Hepatocyte (in vitro differentiated cells): ENCODE measurements at regions not wholly inside any gene's neighbourhood (a gene's known extent, or its start where the extent isn't known, plus 50 kb on each side); places are given as distances from the start of the nearest gene placed in this dataset.

ENCODE experiments used
- DNase-seq: peaks from one replicate; pipeline ENCODE4 v3.0.0-alpha.2; 2016; ENCODE audit warnings: low spot score
- H2AFZ ChIP-seq: fragments of 200-600 bp; sonication (generic); 2 replicates; pipeline ENCODE4 v1.6.0; 2016; ENCODE audit warnings: antibody characterized with exemption, mild to moderate bottlenecking
- H3K27ac ChIP-seq: fragments of 200-600 bp; sonication (generic); 2 replicates; pipeline ENCODE4 v1.5.1; 2016; ENCODE audit warnings: mild to moderate bottlenecking
- H3K27me3 ChIP-seq: fragments of 200-600 bp; sonication (generic); 2 replicates; pipeline ENCODE4 v1.6.1; 2016
- H3K36me3 ChIP-seq: fragments of 200-600 bp; sonication (generic); replicated peaks from 2 replicates; pipeline ENCODE4 v1.5.1; 2016; ENCODE audit warnings: low read depth; ENCODE audit not compliant: insufficient read depth
- H3K4me1 ChIP-seq: fragments of 200-600 bp; sonication (generic); 2 replicates; pipeline ENCODE4 v1.5.1; 2016; ENCODE audit warnings: mild to moderate bottlenecking, moderate library complexity; ENCODE audit not compliant: insufficient read depth
- H3K4me2 ChIP-seq: fragments of 200-600 bp; sonication (generic); 2 replicates; pipeline ENCODE4 v1.6.0; 2016
- H3K4me3 ChIP-seq: fragments of 200-600 bp; sonication (generic); 2 replicates; pipeline ENCODE4 v1.5.1; 2016; ENCODE audit warnings: mild to moderate bottlenecking
- H3K79me2 ChIP-seq: fragments of 200-600 bp; sonication (generic); 2 replicates; pipeline ENCODE4 v1.6.0; 2017; ENCODE audit warnings: mild to moderate bottlenecking
- H3K9me2 ChIP-seq: fragments of 200-600 bp; sonication (generic); replicated peaks from 2 replicates; pipeline ENCODE4 v1.6.0; 2017; ENCODE audit warnings: mild to moderate bottlenecking; ENCODE audit not compliant: insufficient read depth
- H3K9me3 ChIP-seq: fragments of 200-600 bp; sonication (generic); 2 replicates; pipeline ENCODE4 v1.5.1; 2016; ENCODE audit warnings: low read depth, mild to moderate bottlenecking
- H4K20me1 ChIP-seq: fragments of 200-600 bp; sonication (generic); 2 replicates; pipeline ENCODE4 v1.6.0; 2016; ENCODE audit warnings: mild to moderate bottlenecking; ENCODE audit not compliant: insufficient read depth, poor library complexity, severe bottlenecking
- CTCF ChIP-seq: fragments of 200-600 bp; sonication (generic); IDR thresholded peaks from 2 replicates; pipeline ENCODE4 v1.5.1; 2016; ENCODE audit warnings: antibody characterized with exemption, mild to moderate bottlenecking; ENCODE audit not compliant: poor library complexity
- EZH2 ChIP-seq: fragments of 200-600 bp; sonication (generic); IDR thresholded peaks from 2 replicates; pipeline ENCODE4 v1.6.1; 2016; ENCODE audit warnings: antibody characterized with exemption, mild to moderate bottlenecking, borderline replicate concordance
- EZH2phosphoT487 ChIP-seq: fragments of 200-600 bp; sonication (generic); IDR thresholded peaks from one replicate; pipeline ENCODE4 v1.6.1; 2018; ENCODE audit warnings: antibody characterized with exemption, mild to moderate bottlenecking, low read depth, moderate library complexity; ENCODE audit not compliant: unreplicated experiment, severe bottlenecking
- WGBS: methylation state at CpG from one replicate; pipeline ENCODE4 v1.1.6; 2016; ENCODE audit warnings: low lambda C conversion rate; ENCODE audit errors: missing lambda C conversion rate; 5-methylcytosine and 5-hydroxymethylcytosine counted together

- no peak overlapping the region for H3K4me3 ChIP-seq
- H3K36me3 ChIP-seq = no peaks in the 10 kb centered on the region
- H3K79me2 ChIP-seq = no peaks in the 10 kb centered on the region
- DNase-seq = no peak
- no peaks in the 10 kb centered on the region for H3K9me3 ChIP-seq
- no peak overlapping the region for H3K4me2 ChIP-seq
- TF ChIP-seq EZH2 = no peak
- no peak for TF ChIP-seq EZH2phosphoT487
- no peak for TF ChIP-seq CTCF
- no peaks in the 10 kb centered on the region for H3K27me3 ChIP-seq
- WGBS = 98% methylated on average over 7 of the region's 7 CpGs
- no peaks in the 10 kb centered on the region for H4K20me1 ChIP-seq
- H2AFZ ChIP-seq = no peak overlapping the region
- no peaks in the 10 kb centered on the region for H3K9me2 ChIP-seq
- H3K27ac ChIP-seq = no peak overlapping the region
- H3K4me1 ChIP-seq = no peaks in the 10 kb centered on the region
Measured at GRCh38 chr16:79995315-79995714, 394.8 kb upstream of the MAF start.

GRCh38 chr16:79994418-79994817 lies 393.9 kb upstream of the MAF start:
- H3K9me3 ChIP-seq = no peaks in the 10 kb centered on the region
- H3K27me3 ChIP-seq = no peaks in the 10 kb centered on the region
- TF ChIP-seq EZH2 = no peak
- TF ChIP-seq EZH2phosphoT487 = no peak
- no peak for TF ChIP-seq CTCF
- no peaks in the 10 kb centered on the region for H3K36me3 ChIP-seq
- no peak for DNase-seq
- H3K79me2 ChIP-seq = no peaks in the 10 kb centered on the region
- no peak overlapping the region for H3K27ac ChIP-seq
- no peak overlapping the region for H3K4me3 ChIP-seq
- no peak overlapping the region for H3K4me2 ChIP-seq
- peaks cover 4% of the 10 kb centered on the region for H3K4me1 ChIP-seq
- H3K9me2 ChIP-seq = no peaks in the 10 kb centered on the region
- H4K20me1 ChIP-seq = no peaks in the 10 kb centered on the region
- no peak overlapping the region for H2AFZ ChIP-seq
- WGBS = 68% methylated on average over 5 of the region's 5 CpGs

- Histone ChIP-seq H3K79me2 (no peaks in the 10 kb centered on the region), H3K27ac (peak overlapping the region; percentile 37), H3K9me3 (no peaks in the 10 kb centered on the region), H4K20me1 (no peaks in the 10 kb centered on the region), H3K9me2 (no peaks in the 10 kb centered on the region), H3K36me3 (no peaks in the 10 kb centered on the region), H3K27me3 (no peaks in the 10 kb centered on the region), H3K4me3 (no peak overlapping the region), H2AFZ (no peak overlapping the region), H3K4me2 (no peak overlapping the region), H3K4me1 (peaks cover 10% of the 10 kb centered on the region)
- DNase-seq = peak; percentile 41
- TF ChIP-seq EZH2phosphoT487 = no peak
- 86% methylated on average over 5 of the region's 5 CpGs for WGBS
Measured at GRCh38 chr16:79993629-79994209, 393.2 kb upstream of the MAF start.

GRCh38 chr16:79991969-79992368 lies 391.4 kb upstream of the MAF start:
- Histone ChIP-seq H3K9me3 (no peaks in the 10 kb centered on the region), H3K4me1 (peaks cover 10% of the 10 kb centered on the region), H3K9me2 (no peaks in the 10 kb centered on the region), H2AFZ (no peak overlapping the region), H4K20me1 (no peaks in the 10 kb centered on the region), H3K36me3 (no peaks in the 10 kb centered on the region), H3K4me2 (no peak overlapping the region), H3K27me3 (no peaks in the 10 kb centered on the region), H3K79me2 (no peaks in the 10 kb centered on the region), H3K27ac (peak overlapping the region; percentile 36), H3K4me3 (no peak overlapping the region)
- DNase-seq = no peak
- no peak for TF ChIP-seq CTCF
- TF ChIP-seq EZH2 = no peak
- TF ChIP-seq EZH2phosphoT487 = no peak
- 94% methylated on average over 4 of the region's 4 CpGs for WGBS
